Fibroblast of mammary gland (primary cell): ENCODE measurements at regions not wholly inside any gene's neighbourhood (a gene's known extent, or its start where the extent isn't known, plus 50 kb on each side); places are given as distances from the start of the nearest gene placed in this dataset.

Source experiments
- DNase-seq: peaks from one replicate; pipeline ENCODE4 v3.0.0-alpha.2; 2010; ENCODE audit warnings: low read depth
- H3K4me3 ChIP-seq: 2 replicates; pipeline ENCODE4 v1.5.1; 2011; ENCODE audit warnings: low read depth, mild to moderate bottlenecking, low read length, moderate library complexity; ENCODE audit not compliant: control insufficient read depth
- TF ChIP-seq, protein P1 (sequence below): conservative IDR thresholded peaks from 2 replicates; pipeline ENCODE4 v1.5.1; 2011; ENCODE audit warnings: low read depth, low read length, inconsistent platforms; ENCODE audit not compliant: control insufficient read depth, insufficient read depth

DNA sequence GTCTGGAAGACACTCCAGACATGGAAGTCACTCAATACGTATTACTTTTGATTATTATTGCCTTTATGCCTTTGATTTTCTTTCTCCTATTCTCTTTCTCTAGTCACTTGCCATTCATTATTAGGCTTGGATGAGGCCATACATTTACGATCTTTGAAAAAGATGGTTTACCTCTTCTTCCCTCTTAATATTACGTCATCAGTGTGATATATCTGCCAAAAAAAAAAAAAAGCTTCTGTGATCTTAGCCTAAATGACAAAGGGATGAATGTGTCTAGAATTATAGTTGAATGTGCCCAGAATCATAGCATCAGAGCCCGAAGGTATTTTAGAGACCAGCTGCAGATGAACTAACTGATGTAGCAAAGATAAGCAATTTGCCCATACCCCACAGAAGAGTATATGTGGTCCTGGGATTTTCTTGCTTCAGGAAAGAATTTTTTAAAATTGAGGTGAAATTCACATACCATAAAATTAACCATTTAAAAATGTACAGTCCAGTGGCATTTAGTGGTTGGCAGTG is 73.9 kb downstream of the HHEX start:
- H3K4me3 ChIP-seq = no peak overlapping the region
- DNase-seq = no peak
- TF ChIP-seq, protein P1, sequence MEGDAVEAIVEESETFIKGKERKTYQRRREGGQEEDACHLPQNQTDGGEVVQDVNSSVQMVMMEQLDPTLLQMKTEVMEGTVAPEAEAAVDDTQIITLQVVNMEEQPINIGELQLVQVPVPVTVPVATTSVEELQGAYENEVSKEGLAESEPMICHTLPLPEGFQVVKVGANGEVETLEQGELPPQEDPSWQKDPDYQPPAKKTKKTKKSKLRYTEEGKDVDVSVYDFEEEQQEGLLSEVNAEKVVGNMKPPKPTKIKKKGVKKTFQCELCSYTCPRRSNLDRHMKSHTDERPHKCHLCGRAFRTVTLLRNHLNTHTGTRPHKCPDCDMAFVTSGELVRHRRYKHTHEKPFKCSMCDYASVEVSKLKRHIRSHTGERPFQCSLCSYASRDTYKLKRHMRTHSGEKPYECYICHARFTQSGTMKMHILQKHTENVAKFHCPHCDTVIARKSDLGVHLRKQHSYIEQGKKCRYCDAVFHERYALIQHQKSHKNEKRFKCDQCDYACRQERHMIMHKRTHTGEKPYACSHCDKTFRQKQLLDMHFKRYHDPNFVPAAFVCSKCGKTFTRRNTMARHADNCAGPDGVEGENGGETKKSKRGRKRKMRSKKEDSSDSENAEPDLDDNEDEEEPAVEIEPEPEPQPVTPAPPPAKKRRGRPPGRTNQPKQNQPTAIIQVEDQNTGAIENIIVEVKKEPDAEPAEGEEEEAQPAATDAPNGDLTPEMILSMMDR = no peak

DNA sequence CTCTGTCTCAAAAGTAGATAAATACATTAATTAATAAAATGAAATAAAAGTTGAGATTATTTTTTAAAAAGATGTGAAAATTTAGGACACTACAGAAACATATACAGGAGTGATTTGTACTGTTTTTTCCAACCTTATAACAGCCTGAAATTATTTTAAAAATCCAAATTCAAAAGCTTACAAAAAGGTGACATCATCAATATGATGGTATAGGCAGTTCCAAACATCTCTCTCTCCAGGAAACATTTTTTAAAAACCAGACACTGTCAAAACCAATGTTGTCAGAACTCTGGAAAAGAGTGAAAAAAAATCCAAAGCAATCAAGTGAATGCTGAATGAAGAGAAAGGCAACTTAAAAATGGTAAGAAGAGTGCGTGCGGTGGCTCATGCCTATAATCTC is 76.7 kb downstream of the HHEX start:
- DNase-seq = no peak
- TF ChIP-seq, protein P1 = no peak
- H3K4me3 ChIP-seq = no peak overlapping the region

DNA sequence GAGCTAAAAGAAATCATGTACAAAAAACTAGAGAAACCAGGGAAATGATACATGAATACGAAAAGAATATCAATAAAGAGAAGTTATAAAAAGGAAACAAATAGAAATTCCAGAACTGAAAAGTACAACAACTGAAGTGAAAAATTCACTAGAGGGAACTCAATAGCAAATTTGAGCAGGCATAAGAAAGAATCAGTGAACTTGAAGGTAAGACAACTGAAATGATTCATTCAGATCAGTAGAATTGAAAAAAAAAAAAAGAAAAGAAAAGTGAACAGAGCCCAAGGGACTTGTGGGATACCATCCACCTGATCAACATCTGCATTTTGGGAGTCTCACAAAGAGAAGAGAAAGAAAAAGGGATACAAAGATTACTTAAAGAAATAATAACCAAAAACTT is 78.3 kb downstream of the HHEX start:
- no peak for DNase-seq
- TF ChIP-seq, protein P1 = no peak
- H3K4me3 ChIP-seq = no peak overlapping the region

DNA sequence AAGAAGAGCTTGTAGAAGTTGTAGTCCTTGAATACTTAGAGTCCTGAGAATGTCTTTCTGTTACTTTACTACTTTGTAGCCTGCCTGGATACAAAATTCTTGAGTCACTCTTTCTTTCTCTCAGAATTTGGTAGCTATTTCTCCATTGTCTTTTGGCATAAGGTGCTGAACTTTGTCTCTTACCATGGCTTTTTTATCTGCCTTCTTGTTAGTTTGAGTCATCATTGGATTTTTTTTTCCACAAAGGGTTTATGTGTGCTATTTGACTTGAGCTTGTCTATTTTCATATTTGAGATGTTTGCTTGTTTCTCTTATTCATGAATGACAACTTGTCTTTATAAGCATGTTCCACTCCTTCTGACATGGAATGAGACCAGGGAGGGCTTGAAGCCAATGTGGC is 74.5 kb upstream of the EXOC6 start:
- TF ChIP-seq, protein P1 = no peak
- DNase-seq = no peak
- no peak overlapping the region for H3K4me3 ChIP-seq

DNA sequence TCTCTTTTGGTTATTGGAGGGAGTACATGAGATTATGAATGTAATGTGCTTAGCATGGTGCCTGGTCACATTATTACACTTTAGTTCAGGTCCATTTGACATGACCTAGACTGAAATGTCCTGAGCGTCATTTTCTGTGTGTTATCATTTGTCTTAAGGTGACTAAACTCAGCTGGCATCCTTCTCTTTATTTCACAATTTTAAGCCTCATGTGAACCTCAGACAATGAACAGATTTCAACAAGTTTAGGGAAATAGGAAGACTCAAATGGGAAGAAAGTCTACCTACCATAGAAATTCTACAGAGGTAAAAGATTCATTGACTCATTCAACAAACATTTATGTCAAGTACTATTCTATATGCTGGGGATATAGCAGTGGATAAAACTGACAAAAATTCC is 70.2 kb upstream of the EXOC6 start:
- no peak for DNase-seq
- TF ChIP-seq, protein P1 = no peak
- no peak overlapping the region for H3K4me3 ChIP-seq

DNA sequence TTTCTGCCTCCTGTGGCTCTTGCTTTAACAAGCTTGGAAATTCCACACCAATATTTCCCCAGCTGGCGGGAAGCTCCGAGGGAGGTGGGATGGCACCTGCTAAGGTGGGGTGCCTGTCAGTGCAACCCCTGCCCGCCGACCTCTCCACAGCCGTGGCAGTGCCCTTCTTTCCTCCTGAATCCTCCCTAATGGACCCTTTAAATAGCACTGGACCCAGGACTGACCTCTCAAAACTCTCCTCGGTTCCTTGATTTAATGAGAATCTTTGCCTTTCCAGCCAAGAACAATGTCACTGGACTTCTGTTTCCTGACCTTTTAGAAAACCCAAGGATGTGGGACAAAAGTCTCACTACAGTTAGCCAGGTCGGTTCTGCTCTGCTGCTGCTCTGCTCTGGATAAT is 63.2 kb upstream of the EXOC6 start:
- H3K4me3 ChIP-seq = no peak overlapping the region
- DNase-seq = no peak
- TF ChIP-seq, protein P1 = no peak

DNA sequence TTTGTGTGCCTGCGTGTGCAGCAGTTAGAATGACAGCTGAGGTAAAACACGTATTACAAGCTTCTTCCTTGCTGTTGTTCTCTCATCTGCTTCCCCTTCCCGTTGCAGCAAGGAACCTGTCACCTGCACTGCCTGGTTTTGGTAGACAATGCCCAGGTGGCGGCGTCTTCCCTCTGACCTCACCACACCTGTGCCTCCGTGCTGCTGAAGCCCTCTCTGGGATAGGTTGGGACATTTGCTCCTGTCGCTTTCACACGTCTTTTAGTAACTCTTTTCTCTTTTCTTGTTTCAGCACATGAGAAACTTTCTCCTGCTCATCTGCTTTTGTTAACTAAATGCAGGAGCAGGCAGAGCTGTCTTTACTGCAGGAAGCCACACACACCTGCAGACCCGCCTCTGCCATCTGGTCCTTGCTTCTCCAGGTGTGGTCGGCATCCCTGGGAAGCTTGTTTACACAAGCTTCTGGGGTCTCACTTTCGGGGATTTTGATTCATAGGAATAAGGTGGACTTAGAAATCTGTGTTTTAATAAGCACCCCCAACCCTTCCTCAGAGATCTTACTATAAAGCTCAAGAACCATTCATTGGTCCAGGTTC is 60.7 kb upstream of the EXOC6 start:
- DNase-seq = no peak
- TF ChIP-seq, protein P1 = no peak
- H3K4me3 ChIP-seq = no peak overlapping the region
